NCI-H1105 treated with DMSO at 0.1 percent for 48 hours (cell line): ENCODE measurements at regions not wholly inside any gene's neighbourhood (a gene's known extent, or its start where the extent isn't known, plus 50 kb on each side); places are given as distances from the start of the nearest gene placed in this dataset.
A peak's percentile ranks its signal among the peaks of the same experiment; 100 is the strongest.
"Not testable (repeated sequence)": the region's sequence is repeated elsewhere in the genome, so short reads cannot be mapped to it uniquely, and the experiment has no call there.

Experiments
- DNase-seq: peaks from one replicate; lab custom pipeline; 2025; lab: John Stamatoyannopoulos, UW

DNA sequence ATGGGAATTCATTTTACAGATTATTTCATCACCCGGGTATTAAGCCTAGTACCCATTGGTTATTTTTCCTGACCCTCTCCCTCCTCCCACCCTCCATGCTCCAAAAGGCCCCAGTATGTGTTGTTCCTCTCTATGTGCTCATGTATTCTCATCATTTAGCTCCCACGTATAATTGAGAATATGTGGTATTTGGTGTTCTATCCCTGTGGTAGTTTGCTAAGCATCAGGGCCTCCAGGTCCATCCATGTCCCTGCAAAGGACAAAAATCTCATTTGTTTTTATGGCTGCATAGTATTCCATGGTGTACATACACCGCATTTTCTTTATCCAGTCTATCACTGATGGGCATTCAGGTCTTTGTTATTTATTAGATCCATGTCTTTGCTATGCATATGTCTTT lies 894.1 kb upstream of the MIR17HG start:
- no peak for DNase-seq

DNA sequence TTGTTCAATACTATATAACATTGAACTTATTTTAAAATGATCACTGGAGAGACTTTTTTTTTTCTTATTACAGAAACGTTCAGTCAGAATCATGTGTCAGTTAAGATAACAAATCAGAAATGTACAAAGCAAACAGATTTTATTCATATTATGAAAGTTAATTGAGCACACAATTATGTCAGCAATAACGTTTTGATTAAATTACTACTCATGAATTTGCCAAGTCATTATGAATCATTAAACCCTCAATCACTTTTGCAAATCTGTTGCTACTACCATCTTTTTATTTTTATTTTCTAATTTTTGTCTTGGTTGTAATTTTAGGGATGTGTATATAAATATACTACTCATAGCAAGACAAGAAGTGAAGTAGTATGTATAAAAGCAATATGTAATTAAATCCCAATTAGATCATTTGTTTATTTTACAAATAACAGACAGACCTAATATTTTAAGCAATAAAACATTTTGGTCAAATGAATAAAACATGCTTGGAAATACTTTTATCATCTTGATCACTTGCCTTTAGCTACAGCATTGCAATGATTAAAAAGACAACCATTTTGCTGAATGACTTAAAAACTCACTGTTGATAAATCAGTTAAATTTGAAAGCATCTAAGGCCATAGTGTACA lies 893.4 kb upstream of the MIR17HG start:
- DNase-seq: peak; percentile 48

DNA sequence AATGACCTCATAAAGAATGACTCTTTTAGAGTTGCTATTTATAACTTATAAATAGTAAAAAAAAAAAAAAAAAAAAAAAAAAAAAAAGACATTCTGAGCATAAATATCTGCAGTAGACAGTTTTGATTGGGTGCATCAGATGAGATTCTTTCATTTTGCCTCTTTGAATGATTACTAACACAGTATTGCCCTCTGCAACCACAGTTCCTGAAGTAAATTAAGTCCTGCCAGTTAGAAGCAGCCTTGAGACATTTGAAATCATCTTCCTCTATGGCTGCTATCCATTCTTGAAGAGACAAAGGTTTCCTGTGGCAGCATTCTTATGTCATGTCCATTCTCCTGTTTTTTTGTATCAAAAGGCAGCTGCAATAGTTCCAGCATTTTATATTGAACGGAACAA lies 892.4 kb upstream of the MIR17HG start:
- DNase-seq: no peak

DNA sequence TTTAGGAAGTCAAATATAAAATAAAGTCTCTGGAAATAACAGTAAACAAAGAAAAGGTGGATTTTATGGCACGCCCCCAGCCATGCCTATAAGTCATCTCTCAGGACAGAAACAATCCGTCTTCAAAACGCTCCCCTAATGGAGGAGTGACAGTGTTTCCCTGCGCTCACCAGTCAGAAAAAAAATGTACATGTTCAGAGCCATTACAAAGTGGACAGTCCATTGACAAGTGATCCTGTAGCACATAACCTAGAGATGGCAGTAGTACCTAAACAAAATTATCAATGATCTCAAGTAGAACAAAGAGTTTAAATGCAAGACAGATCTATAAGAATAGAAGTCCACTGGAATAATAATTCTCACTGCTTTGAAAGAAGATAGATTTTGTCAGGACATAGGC lies 891.7 kb upstream of the MIR17HG start:
- no peak for DNase-seq

DNA sequence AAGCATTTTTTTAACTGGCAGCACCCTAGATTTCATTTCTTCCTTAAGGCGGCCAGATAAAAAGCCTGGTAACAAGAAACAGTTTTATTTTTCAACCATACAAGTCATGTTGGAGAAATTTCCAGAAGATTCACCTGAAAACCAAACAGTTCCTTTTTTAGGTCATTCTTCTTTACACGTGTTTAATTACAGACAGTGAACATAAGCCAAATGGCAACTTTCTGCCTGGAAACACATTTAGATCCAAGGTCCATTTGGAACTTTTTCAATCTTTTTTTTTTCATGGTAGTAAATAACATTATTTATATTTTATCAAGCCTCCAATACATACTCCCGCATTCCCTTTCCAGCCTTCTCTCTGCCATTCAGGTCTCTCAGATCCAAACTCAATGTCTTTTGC lies 886.1 kb upstream of the MIR17HG start:
- DNase-seq: no peak

DNA sequence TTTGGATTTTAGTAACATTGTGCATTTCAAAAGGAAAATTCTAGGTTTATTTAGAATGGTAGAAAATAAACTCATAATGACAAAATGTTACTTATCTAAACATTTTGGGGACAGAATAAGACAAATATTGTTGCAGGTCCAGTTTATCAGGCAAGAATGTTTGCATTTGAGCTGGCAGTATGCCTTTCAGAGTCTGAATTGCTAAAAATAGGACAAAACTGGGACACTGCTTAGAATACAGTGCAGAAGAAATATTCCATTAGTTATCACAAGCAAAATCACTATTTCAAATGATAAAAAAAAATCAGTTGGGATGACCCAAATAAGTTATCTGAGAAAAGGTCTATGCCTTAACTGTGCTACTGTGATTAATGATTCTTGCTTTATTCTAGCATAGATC lies 870.3 kb upstream of the MIR17HG start:
- DNase-seq: no peak

DNA sequence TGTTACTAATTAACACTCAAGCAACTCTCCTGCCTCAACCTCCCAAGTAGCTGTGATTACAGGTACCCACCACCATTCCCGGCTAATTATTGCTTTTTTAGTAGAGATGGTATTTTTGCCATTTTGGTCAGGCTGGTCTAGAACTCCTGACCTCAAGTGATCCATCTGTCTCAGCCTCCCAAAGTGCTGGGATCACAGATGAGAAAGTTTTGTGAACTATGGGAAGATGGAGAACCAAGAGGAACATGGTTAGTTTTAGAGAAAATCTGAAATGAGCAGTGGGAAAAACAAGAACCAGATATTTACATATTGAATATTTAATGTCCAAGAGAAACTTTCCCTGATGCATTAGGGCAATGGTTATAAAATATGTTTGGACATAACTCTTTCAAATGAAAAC lies 863.6 kb upstream of the MIR17HG start:
- no peak for DNase-seq

DNA sequence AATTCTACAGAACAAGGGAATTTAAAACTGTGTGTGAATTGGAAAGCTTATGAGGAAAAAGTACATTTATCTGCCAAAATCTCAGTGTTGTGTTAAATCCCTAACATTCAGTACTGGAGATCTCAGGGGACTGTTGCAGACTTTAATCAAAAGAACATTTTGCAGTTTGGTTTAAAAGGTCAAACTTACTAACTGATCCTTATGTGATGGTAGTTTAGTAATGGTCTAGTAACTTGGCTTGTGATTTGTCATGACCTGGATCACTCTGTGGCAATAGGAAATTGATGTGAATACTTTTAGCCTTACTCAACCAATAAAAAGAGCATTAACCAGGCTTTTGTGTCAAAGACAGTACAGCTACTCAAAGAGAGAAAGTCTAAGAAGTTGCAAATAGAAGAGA lies 862.1 kb upstream of the MIR17HG start:
- DNase-seq: no peak

DNA sequence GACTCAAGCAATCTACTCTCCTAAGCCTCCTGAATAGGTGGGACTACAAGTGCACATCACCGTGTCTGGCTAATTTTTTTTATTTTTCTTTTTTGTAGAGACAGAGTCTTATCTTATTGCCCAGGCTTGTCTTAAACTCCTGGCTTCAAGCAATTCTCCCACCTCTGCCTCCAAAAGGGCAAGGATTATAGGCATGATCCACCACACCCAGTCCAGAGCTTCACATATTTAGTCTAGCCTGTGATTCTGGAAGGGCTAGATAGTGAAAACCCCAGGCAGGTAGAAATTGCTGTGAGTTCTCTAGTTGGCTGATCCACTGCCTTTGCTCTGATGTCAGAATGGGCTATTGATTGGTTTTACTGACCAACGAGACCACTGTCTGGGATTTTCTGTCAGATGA lies 854.6 kb upstream of the MIR17HG start:
- DNase-seq: no peak

DNA sequence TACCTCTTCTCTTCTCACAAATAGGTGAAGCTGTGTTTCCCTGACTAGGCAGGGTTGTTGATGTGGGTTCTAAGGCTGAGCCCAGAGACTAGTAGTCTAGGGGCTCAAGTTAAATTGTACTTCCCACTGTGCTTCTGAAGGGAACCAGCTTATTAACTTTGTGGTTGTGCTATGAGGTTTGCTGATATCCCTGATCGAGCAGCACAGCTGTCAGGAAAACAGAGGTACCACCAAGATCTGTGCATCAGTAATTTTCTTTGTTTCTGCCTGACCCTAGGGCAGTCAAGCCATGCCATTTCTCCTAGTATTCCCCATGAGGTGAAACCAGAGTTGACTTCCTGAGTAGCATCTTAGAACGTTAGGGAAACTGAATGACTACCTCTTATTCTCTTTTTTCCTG lies 853.8 kb upstream of the MIR17HG start:
- DNase-seq: no peak

DNA sequence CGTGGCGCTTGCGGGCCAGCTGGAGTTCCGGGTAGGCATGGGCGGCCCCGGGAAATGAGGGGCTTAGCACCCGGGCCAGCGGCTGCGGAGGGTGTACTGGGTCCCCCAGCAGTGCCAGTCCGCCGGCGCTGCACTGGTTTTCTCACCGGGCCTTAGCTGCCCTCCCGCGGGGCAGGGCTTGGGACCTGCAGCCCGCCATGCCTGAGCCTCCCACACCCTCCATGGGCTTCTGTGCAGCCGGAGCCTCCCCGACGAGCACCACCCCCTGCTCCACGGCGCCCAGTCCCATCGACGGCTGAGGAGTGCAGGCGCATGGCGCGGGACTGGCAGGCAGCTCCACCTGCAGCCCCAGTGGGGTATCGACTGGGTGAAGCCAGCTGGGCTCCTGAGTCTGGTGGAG lies 852.6 kb upstream of the MIR17HG start:
- not testable (repeated sequence) for DNase-seq

DNA sequence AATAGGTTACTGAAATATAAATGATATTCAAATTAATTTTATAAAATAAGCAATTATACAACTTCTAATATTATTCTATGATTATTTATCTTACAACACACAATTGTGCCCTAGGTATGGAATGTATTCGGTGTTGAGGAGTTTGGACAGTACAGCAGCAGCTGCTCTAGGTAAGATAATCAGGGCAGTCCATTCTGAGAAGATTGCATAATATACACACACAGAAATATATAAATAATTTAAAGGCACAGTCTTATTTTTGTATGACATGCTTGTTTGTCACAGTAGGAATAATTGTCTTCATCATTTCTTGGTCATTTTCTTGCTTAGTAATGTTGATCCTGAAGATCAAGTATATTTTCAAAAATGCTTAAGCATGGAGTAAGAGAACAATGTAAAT lies 849.4 kb upstream of the MIR17HG start:
- DNase-seq: no peak

DNA sequence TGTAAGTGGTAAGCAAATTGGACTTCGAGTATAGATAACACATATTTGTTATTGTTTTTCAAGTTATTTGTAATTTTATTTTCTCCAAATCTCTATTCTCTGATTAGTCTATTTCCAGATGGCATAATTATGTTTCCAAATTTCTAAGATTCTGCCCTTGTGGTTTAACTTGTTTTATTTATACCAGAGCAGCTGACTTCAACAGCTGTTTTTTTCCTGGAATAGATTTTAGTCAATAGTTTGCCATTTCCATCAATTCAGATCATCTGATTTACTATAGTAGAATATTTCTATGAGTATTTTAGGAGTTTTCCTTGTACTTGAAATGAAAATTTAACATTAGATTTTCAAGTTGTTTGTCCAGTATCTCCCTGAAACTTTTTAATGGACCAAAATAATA lies 848.7 kb upstream of the MIR17HG start:
- DNase-seq: no peak

DNA sequence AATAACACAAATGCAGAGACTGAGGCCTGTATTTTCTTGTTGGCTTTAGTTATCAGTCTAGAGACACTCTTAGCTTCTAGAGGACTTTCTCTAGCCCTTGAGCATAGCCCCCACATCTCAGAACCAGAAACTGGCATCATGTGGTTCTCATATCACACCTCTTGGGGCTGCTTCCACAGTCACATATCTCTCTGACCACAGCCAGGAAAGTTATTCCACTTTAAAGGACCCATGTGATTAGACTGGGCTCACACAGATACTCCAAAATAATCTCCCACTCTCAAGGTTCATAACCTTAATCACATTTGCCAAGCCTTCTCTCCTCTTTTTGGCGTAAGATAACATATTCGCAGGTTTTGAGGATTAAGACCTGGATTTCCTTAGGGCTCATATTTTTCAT lies 846.9 kb upstream of the MIR17HG start:
- no peak for DNase-seq

DNA sequence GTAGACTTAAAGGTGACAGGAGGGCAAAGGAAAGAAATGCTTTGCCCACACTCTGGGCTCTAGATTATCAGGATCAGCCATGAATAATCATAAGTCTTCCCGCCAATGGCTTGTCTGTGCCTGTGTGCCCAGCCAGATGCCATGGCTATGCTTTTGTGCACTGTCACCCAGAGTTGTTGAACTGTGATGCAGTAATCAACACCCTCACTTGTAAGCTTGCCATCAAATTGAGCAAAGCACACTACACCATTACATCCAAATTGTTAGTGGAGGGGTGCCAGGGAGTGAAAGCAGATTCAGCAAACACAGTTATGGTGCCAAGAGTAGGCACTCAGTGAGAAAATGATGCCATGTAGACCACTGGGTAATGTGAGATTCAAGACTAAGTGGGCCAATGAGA lies 845.3 kb upstream of the MIR17HG start:
- no peak for DNase-seq

DNA sequence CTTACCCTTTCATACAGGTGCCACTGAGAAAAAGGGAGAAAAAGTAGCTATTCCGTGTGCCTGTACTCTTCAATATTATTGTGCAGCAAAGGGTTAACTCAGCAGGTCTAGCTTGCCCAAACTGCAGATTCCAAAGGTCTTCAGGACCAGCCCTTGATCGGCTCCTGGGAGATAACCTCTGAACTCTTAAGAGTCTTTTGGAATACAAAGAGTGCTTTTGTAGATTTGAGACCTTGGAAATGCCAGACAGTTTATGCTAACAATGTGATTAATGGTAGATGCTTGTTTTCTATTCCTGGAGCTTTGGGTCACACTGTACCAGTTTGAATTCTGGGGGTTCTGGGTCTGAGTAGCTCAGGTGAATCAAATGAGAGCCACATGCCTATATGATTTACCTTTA lies 844.7 kb upstream of the MIR17HG start:
- no peak for DNase-seq

DNA sequence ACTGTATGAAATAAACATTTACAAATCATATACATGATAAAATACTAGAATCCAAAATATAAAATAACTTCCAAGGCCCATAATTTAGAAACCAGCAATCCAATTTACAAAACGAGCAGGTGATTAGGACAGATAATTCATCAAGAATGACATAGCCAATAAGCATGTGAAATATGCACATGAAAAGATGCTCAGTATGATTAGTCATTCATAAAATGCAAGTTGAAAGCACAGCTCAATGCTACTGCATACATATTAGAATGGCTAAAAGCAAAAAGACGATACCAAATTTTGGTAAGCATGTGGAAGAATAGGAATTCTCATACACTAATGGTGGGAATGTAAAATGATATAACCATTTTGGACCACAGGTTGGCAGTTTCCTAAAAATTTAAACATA lies 837.2 kb upstream of the MIR17HG start:
- DNase-seq: no peak

DNA sequence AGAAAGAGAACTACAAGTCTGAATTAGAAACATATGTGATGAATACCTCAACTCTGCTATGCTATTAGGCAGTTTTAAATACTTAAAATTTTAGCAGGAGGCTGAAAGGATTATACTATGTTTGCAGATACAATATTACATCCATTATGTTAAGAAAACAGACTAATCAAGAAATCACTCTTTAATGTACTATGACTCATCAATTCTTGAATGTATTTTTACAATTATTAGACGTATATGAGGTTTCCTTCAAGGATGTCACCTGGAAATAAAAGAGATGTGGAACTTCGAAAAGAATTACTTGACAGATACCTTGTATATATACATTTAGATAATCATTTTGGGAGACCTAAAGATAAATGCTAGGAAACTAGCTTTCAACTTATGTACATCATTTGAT lies 835.6 kb upstream of the MIR17HG start:
- DNase-seq: no peak

DNA sequence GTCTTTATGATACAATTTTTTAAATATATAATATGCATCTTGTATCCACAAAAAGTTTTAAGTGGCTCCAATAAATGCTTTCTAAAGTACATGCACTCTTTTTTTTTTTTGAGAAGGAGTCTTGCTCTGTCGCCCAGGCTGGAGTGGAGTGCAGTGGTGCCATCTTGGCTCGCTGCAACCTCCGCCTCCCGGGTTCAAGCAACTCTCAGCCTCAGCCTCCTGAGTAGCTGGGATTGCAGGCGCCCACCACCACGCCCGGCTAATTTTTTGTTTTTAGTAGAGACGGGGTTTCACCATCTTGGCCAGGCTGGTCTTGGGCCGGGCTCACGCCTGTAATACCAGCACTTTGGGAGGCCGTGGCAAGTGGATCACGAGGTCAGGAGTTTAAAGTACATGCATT lies 832.8 kb upstream of the MIR17HG start:
- DNase-seq: not testable (repeated sequence)

DNA sequence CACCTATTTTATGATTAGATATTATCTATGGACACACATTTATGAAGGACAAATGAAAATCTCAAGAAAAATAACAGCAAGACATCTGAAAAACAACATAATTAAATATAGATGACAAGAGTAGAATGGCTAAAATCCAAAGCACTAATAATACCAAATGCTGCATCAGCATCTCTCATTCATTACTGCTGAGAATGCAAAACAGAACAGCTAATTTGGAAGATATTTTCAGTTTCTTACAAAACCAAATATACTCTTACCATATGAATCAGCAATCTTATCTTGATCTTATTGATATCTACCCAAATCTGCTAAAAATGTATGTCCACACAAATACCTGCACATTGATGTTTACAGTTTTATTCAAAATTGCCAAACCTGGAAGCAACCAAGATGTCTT lies 829.1 kb upstream of the MIR17HG start:
- DNase-seq: peak; percentile 22

DNA sequence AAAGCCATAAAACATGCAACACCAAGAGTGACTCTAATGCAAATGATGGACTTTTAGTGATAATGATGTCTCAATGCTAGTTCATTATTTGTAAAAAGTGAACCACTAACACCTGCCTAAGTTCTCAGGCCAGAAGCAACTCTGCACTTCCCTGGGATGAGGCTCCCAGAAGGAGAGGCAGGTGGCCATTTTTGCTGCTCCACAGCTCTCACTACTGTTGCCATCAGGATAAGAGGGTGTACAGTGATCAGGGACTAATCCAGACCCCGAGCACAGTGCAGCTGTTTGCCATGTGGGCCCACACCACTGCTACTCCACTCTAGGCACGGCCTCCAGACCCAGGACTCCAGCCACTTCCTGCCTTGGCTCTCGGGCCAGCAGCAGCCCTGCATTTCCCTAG lies 828.3 kb upstream of the MIR17HG start:
- DNase-seq: no peak

DNA sequence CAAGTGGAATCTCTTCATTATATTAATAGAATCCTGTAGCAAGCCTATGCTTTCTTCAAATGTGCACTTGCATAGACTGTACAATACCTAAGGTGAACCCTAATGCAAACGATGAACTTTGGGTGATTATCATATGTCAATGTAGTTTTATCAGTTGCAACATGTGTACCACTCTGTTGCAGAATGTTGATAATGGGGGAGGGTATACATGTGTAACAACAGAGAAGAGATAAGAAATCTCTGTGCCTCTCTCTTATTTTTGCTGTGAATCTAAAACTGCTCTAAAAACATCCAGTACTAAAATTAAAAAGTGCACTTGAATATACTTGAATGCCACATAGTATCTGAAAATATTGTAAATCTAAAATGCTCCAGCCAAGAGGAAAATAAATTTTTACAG lies 820.8 kb upstream of the MIR17HG start:
- no peak for DNase-seq

DNA sequence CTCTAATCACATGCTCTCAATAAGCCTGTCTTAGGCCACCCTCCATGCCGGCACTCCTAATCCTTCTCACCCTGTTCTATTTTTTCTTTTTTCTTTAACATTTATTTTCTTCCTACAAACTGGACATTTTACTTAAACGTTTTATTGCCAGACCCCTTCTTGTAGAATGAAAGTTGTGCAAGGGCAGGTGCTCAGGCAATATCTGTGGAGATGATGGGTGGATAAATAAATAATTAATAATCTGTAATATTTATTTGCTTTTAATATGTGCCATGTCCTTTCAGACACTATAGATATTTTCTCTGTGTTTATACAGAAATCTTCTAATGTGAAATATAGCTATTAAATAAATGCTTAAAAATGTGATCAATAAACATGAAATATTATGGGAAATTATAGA lies 815.7 kb upstream of the MIR17HG start:
- no peak for DNase-seq

DNA sequence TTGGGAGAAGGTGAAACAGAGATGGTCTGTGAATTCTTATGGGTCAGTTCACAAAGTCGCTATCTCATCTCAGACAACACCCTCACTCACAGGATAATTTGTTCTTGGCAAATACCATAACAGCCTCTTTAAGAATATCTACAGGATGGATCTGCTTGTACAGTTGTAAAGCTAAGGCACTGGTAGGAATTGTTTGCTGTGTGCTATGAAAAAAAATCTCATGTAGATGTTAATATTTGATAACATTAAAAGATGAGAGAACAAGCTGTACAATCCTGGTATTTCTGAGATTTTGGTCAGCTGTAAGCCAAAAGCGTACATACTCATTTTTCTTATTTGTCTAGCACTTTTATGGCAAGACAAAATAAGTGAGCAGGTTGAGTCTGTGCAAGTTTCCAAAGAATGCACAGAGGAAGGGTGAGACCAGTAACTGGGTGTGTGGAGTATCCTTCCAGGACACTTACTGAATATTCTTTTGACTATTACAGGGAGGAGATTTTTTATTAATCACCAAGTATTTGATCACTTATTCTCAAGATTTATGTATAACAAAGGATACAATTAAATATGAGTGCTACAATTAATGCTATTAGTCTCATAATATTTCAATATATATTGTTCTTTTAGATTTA lies 814.5 kb upstream of the MIR17HG start:
- DNase-seq: no peak
